Muscle layer of duodenum (tissue), 2 donors: ENCODE measurements at regions not wholly inside any gene's neighbourhood (a gene's known extent, or its start where the extent isn't known, plus 50 kb on each side); places are given as distances from the start of the nearest gene placed in this dataset.

Experiments
- H3K27ac ChIP-seq: one replicate; pipeline ENCODE4 v1.7.0; 2013; ENCODE audit warnings: mild to moderate bottlenecking, low read length
- H3K27me3 ChIP-seq: one replicate; pipeline ENCODE4 v1.7.0; 2013; ENCODE audit warnings: low read depth, mild to moderate bottlenecking, control low read depth, low read length
- H3K36me3 ChIP-seq, 2 donors: one replicate each; pipeline ENCODE4 v1.7.0; 2013; ENCODE audit warnings: low read length in 2 of 2, control low read depth in 1 of 2, mild to moderate bottlenecking in 1 of 2; ENCODE audit not compliant: insufficient read depth in 2 of 2, control insufficient read depth in 1 of 2
- H3K4me1 ChIP-seq, 2 donors: one replicate each; pipeline ENCODE4 v1.7.0; 2013; ENCODE audit warnings: low read length in 2 of 2, mild to moderate bottlenecking in 2 of 2, control low read depth in 1 of 2, moderate library complexity in 1 of 2; ENCODE audit not compliant: insufficient read depth in 2 of 2, control insufficient read depth in 1 of 2
- H3K4me3 ChIP-seq, 2 donors: one replicate each; pipeline ENCODE4 v1.7.0; 2013; ENCODE audit warnings: low read length in 2 of 2, low read depth in 1 of 2, mild to moderate bottlenecking in 1 of 2
- H3K9me3 ChIP-seq, 2 donors: one replicate each; pipeline ENCODE4 v1.7.0; 2013; ENCODE audit warnings: low read length in 2 of 2, control low read depth in 1 of 2, mild to moderate bottlenecking in 1 of 2; ENCODE audit not compliant: control insufficient read depth in 1 of 2
- donor health status: healthy.

- no peaks in the 10 kb centered on the region for H3K27me3 ChIP-seq
- H3K4me1 ChIP-seq: no peaks in the 10 kb centered on the region
- no peaks in the 10 kb centered on the region for H3K9me3 ChIP-seq
- no peaks in the 10 kb centered on the region for H3K36me3 ChIP-seq
- H3K27ac ChIP-seq: no peak overlapping the region
- no peak overlapping the region for H3K4me3 ChIP-seq
Observed at GRCh38 chr4:133385161-133385954, 236.3 kb downstream of the PCDH10 start.

GRCh38 chr4:133379681-133380438 is 230.8 kb downstream of the PCDH10 start:
- Histone ChIP-seq H3K27ac (no peak overlapping the region), H3K9me3 (no peaks in the 10 kb centered on the region), H3K36me3 (no peaks in the 10 kb centered on the region), H3K4me3 (no peak overlapping the region), H3K27me3 (no peaks in the 10 kb centered on the region), H3K4me1 (no peaks in the 10 kb centered on the region)

- H3K36me3 ChIP-seq: no peaks in the 10 kb centered on the region
- H3K27me3 ChIP-seq: no peaks in the 10 kb centered on the region
- H3K4me1 ChIP-seq: no peaks in the 10 kb centered on the region
- H3K9me3 ChIP-seq: no peaks in the 10 kb centered on the region
- no peak overlapping the region for H3K4me3 ChIP-seq
- no peak overlapping the region for H3K27ac ChIP-seq
Observed at GRCh38 chr4:133377286-133377685, 228.2 kb downstream of the PCDH10 start.

- Histone ChIP-seq H3K4me1 (no peaks in the 10 kb centered on the region), H3K36me3 (no peaks in the 10 kb centered on the region), H3K27ac (no peak overlapping the region), H3K9me3 (no peaks in the 10 kb centered on the region), H3K4me3 (no peak overlapping the region), H3K27me3 (no peaks in the 10 kb centered on the region)
Observed at GRCh38 chr4:133372699-133373098, 223.6 kb downstream of the PCDH10 start.

- Histone ChIP-seq H3K27ac (no peak overlapping the region), H3K4me3 (no peak overlapping the region), H3K36me3 (no peaks in the 10 kb centered on the region), H3K27me3 (no peaks in the 10 kb centered on the region), H3K9me3 (no peaks in the 10 kb centered on the region), H3K4me1 (no peaks in the 10 kb centered on the region)
Observed at GRCh38 chr4:133355633-133356032, 206.5 kb downstream of the PCDH10 start.

- peaks cover 0 to 9% of the 10 kb centered on the region in 2 donors for H3K9me3 ChIP-seq
- no peak overlapping the region for H3K4me3 ChIP-seq
- H3K36me3 ChIP-seq: no peaks in the 10 kb centered on the region
- H3K4me1 ChIP-seq: no peaks in the 10 kb centered on the region
- H3K27ac ChIP-seq: no peak overlapping the region
- no peaks in the 10 kb centered on the region for H3K27me3 ChIP-seq
Observed at GRCh38 chr4:133347409-133347808, 198.3 kb downstream of the PCDH10 start.

- no peak overlapping the region for H3K27ac ChIP-seq
- H3K9me3 ChIP-seq: no peaks in the 10 kb centered on the region
- no peaks in the 10 kb centered on the region for H3K27me3 ChIP-seq
- H3K4me3 ChIP-seq: no peak overlapping the region
- no peaks in the 10 kb centered on the region for H3K4me1 ChIP-seq
- H3K36me3 ChIP-seq: no peaks in the 10 kb centered on the region
Observed at GRCh38 chr4:133324491-133324890, 175.4 kb downstream of the PCDH10 start.

- Histone ChIP-seq H3K4me3 (no peak overlapping the region), H3K9me3 (no peaks in the 10 kb centered on the region), H3K27ac (no peak overlapping the region), H3K36me3 (no peaks in the 10 kb centered on the region), H3K27me3 (no peaks in the 10 kb centered on the region), H3K4me1 (no peaks in the 10 kb centered on the region)
Observed at GRCh38 chr4:133323670-133324069, 174.6 kb downstream of the PCDH10 start.

- no peaks in the 10 kb centered on the region for H3K9me3 ChIP-seq
- no peaks in the 10 kb centered on the region for H3K4me1 ChIP-seq
- H3K27me3 ChIP-seq: no peaks in the 10 kb centered on the region
- no peak overlapping the region for H3K27ac ChIP-seq
- H3K36me3 ChIP-seq: no peaks in the 10 kb centered on the region
- H3K4me3 ChIP-seq: no peak overlapping the region
Observed at GRCh38 chr4:133320576-133321170, 171.6 kb downstream of the PCDH10 start.

GRCh38 chr4:133316909-133317308 is 167.8 kb downstream of the PCDH10 start:
- Histone ChIP-seq H3K9me3 (no peaks in the 10 kb centered on the region), H3K4me1 (no peaks in the 10 kb centered on the region), H3K27ac (no peak overlapping the region), H3K27me3 (no peaks in the 10 kb centered on the region), H3K4me3 (no peak overlapping the region), H3K36me3 (no peaks in the 10 kb centered on the region)

- Histone ChIP-seq H3K9me3 (no peaks in the 10 kb centered on the region), H3K36me3 (no peaks in the 10 kb centered on the region), H3K4me3 (no peak overlapping the region), H3K4me1 (no peaks in the 10 kb centered on the region), H3K27ac (no peak overlapping the region), H3K27me3 (no peaks in the 10 kb centered on the region)
Observed at GRCh38 chr4:133314991-133315390, 165.9 kb downstream of the PCDH10 start.
